Activated T-helper 17 cell treated with anti-CD3 and anti-CD28 coated beads, Interleukin-2, amount 50 U/mL, for 72 hours (primary cell): ENCODE measurements at regions not wholly inside any gene's neighbourhood (a gene's known extent, or its start where the extent isn't known, plus 50 kb on each side); places are given as distances from the start of the nearest gene placed in this dataset.

Source experiments
- ATAC-seq: fragments of 150-1000 bp; cut with Tn5 transposase; replicated peaks from 2 replicates; pipeline ENCODE4 v1.10.0; 2021; ENCODE audit warnings: mild to moderate bottlenecking, moderate library complexity
- H3K27ac Mint-ChIP-seq: one replicate; pipeline ENCODE4 v1.8.0; 2022; ENCODE audit warnings: mixed read lengths
- H3K27me3 Mint-ChIP-seq: one replicate; pipeline ENCODE4 v1.8.0; 2022; ENCODE audit warnings: mixed read lengths
- H3K36me3 Mint-ChIP-seq: one replicate; pipeline ENCODE4 v1.8.0; 2022; ENCODE audit warnings: low read depth, mild to moderate bottlenecking, mixed read lengths
- H3K4me1 Mint-ChIP-seq: one replicate; pipeline ENCODE4 v1.8.0; 2022; ENCODE audit warnings: mixed read lengths
- H3K4me3 Mint-ChIP-seq: one replicate; pipeline ENCODE4 v1.8.0; 2022; ENCODE audit warnings: mild to moderate bottlenecking, mixed read lengths
- H3K9me3 Mint-ChIP-seq: one replicate; pipeline ENCODE4 v1.8.0; 2022; ENCODE audit warnings: mixed read lengths

- ATAC-seq = no peak
- Mint-ChIP-seq H3K4me1 (no peaks in the 10 kb centered on the region), H3K9me3 (no peaks in the 10 kb centered on the region), H3K27me3 (peaks cover 17% of the 10 kb centered on the region), H3K4me3 (no peak overlapping the region), H3K27ac (no peak overlapping the region), H3K36me3 (no peaks in the 10 kb centered on the region)
Measured at GRCh38 chr10:61151059-61151458, 207.1 kb upstream of the RHOBTB1 start.

DNA sequence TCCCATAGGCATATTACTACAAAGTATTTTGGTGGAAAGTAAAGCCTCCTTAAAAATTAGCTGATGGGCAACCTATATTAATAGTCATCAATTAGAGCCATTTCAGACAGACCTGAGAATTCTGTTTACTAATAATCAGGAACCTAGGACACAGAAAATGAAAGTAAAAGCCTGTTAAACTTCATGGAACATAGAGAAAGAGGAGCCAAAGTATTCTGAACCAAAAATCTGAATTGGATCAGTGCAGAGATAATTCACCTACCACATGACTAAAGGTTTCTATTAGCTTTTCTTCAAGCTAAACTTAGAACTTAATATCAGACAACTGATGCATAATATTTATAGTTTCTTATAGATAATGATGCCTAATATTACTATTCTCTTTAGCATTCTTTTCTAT is 204.5 kb upstream of the RHOBTB1 start:
- Mint-ChIP-seq H3K27me3 (peaks cover 23% of the 10 kb centered on the region), H3K4me3 (no peak overlapping the region), H3K27ac (no peak overlapping the region), H3K36me3 (no peaks in the 10 kb centered on the region), H3K9me3 (no peaks in the 10 kb centered on the region), H3K4me1 (no peaks in the 10 kb centered on the region)
- ATAC-seq = no peak

GRCh38 chr10:61142987-61143386 is 199.0 kb upstream of the RHOBTB1 start:
- Mint-ChIP-seq H3K4me3 (no peak overlapping the region), H3K27me3 (peaks cover 20% of the 10 kb centered on the region), H3K4me1 (no peaks in the 10 kb centered on the region), H3K27ac (no peak overlapping the region), H3K9me3 (no peaks in the 10 kb centered on the region), H3K36me3 (no peaks in the 10 kb centered on the region)
- ATAC-seq = no peak

DNA sequence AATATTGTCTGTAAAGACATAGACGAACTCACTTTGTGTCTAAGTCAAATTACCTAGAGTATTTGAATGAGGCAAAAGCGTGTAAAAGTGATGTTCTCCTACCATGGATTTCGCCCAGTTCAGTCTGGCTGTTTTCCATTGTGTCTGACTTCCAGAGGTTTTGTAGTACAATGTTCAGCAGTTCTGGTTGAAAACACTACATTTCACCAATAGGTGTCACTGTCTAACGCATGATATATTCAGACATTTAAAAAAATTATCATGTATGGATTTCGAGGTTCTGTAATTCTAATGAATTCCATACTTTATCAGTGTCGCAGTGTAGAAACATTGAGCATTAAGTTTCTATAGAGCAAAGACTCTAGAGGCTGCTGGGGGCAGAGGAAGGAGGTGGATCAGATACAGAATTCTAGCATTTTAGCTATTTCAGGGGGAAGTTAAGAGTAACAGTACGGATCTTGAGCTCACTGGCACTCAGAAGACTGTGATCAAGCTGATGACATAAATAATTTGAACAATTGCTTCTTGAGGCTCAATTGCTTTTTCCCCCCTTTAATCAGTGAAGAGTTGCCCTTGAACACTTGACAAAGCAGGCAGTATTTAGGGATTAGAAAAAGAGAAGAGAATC is 196.9 kb upstream of the RHOBTB1 start:
- no peak overlapping the region for H3K27ac Mint-ChIP-seq
- H3K27me3 Mint-ChIP-seq = peaks cover 11% of the 10 kb centered on the region
- H3K36me3 Mint-ChIP-seq = no peaks in the 10 kb centered on the region
- H3K4me1 Mint-ChIP-seq = no peaks in the 10 kb centered on the region
- no peak overlapping the region for H3K4me3 Mint-ChIP-seq
- no peaks in the 10 kb centered on the region for H3K9me3 Mint-ChIP-seq
- ATAC-seq = no peak

DNA sequence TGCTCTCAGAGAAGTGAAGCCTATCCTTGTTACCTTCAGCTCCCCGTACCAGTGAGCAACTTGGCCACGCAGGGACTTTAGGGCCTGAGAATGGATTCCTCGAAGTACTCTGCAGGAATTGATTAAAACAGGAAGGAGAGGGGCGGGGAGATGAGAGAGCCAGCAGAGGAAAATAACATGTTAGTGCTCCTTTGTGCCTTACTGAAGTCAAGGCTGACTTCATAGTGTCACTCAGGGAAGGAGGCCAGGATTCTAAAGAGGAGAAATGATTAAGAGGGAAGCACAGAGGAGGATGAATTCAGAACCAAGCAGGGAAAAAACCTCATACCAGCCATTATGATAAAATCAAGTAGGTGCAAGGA is 195.6 kb upstream of the RHOBTB1 start:
- Mint-ChIP-seq H3K27me3 (peaks cover 3% of the 10 kb centered on the region), H3K4me1 (no peaks in the 10 kb centered on the region), H3K27ac (no peak overlapping the region), H3K36me3 (no peaks in the 10 kb centered on the region), H3K4me3 (no peak overlapping the region), H3K9me3 (no peaks in the 10 kb centered on the region)
- ATAC-seq = no peak

DNA sequence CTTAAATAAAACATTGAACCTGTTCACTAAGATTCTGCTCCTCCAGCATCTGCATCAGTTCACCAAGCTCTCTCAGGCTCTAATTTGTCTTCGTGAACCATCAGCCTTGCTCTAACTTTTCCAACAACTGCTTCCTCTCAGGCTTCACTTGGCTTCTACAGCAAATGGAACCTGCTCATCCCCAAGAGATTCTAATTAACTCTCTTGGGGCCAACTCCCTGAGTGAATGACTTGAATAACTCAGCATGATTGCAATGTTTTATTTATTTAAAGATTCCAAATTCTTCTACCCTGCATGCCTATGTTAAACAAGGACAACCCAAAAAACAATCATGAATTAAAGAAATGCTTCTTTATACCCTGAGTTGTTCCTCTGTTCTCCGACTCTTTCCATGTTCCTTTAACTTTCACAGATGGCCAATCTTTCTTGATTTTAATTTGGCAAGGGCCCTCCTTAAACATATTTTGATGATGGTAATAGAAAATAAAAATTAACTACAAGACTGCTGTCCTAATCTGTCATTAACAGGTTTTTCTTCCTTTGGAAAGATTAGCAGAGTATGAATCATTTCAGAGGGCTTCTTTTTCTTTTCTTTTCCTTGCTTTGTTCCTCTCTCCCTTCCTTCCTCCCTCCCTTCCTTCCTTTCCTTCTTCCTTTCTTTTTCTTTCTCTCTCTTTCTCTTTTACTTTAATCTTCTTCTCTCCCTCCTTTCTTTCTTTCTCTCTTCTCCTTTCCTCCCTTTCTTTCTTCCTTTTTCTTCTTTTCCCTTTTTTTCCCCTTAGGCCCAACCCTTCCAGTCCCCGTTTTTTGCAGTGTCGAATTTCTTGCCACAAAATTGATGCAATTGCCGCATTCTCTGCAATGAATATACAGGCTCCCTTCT is 195.0 kb upstream of the RHOBTB1 start:
- Mint-ChIP-seq H3K27me3 (peaks cover 3% of the 10 kb centered on the region), H3K27ac (no peak overlapping the region), H3K4me3 (no peak overlapping the region), H3K9me3 (no peaks in the 10 kb centered on the region), H3K4me1 (no peaks in the 10 kb centered on the region), H3K36me3 (no peaks in the 10 kb centered on the region)
- no peak for ATAC-seq

GRCh38 chr10:61136139-61136538 is 192.2 kb upstream of the RHOBTB1 start:
- H3K9me3 Mint-ChIP-seq = no peaks in the 10 kb centered on the region
- no peak overlapping the region for H3K4me3 Mint-ChIP-seq
- no peaks in the 10 kb centered on the region for H3K36me3 Mint-ChIP-seq
- no peak overlapping the region for H3K27ac Mint-ChIP-seq
- ATAC-seq = no peak
- H3K4me1 Mint-ChIP-seq = no peaks in the 10 kb centered on the region
- H3K27me3 Mint-ChIP-seq = peaks cover 3% of the 10 kb centered on the region

DNA sequence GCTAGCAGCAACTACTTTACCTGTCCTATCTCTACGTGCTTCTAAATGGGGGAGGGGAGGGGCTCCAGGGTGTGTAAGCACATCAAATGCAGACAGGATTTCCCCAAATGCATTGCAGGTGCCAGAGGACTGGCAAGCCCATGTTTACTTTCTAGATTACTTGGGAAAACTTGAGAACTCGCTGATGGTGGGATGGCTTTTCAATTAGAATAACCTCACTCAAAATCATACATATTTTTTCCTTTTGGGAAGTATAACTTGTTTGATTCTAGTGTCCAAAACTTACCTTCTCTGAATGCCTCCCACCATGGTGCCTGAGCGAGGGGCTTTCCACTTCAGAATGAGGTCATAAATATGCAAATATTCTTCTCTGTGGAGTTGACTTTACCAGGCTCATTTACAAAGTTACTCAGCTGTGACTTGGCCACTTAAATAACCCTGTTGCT is 191.3 kb upstream of the RHOBTB1 start:
- H3K36me3 Mint-ChIP-seq = no peaks in the 10 kb centered on the region
- no peak overlapping the region for H3K27ac Mint-ChIP-seq
- peaks cover 3% of the 10 kb centered on the region for H3K27me3 Mint-ChIP-seq
- H3K9me3 Mint-ChIP-seq = no peaks in the 10 kb centered on the region
- no peak overlapping the region for H3K4me3 Mint-ChIP-seq
- no peaks in the 10 kb centered on the region for H3K4me1 Mint-ChIP-seq
- ATAC-seq = no peak

- no peaks in the 10 kb centered on the region for H3K4me1 Mint-ChIP-seq
- no peak overlapping the region for H3K27ac Mint-ChIP-seq
- no peak overlapping the region for H3K4me3 Mint-ChIP-seq
- H3K36me3 Mint-ChIP-seq = no peaks in the 10 kb centered on the region
- H3K9me3 Mint-ChIP-seq = no peaks in the 10 kb centered on the region
- H3K27me3 Mint-ChIP-seq = peaks cover 5% of the 10 kb centered on the region
- no peak for ATAC-seq
Measured at GRCh38 chr10:61130366-61130765, 186.4 kb upstream of the RHOBTB1 start.

DNA sequence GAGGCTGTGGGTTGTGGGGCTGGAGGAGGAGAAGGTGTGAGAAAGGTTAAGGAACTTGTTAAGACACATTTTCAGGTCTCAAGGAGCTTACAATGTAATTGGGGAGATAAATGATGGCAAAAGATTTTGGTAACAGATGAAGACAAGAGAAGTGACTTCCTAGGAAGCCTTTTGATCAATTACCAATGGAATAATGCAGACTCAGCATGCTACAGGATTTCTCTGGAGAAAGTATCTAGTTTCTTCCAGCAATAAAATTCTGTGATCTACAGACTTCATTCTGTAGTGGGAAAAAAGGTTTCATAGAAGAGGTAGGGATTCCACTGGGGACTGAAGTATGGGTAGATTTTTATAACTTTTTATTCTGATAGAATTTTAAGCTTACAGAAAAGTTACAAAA is 184.2 kb upstream of the RHOBTB1 start:
- H3K4me1 Mint-ChIP-seq = no peaks in the 10 kb centered on the region
- H3K27me3 Mint-ChIP-seq = peaks cover 10% of the 10 kb centered on the region
- H3K27ac Mint-ChIP-seq = no peak overlapping the region
- H3K4me3 Mint-ChIP-seq = no peak overlapping the region
- no peak for ATAC-seq
- no peaks in the 10 kb centered on the region for H3K36me3 Mint-ChIP-seq
- no peaks in the 10 kb centered on the region for H3K9me3 Mint-ChIP-seq

DNA sequence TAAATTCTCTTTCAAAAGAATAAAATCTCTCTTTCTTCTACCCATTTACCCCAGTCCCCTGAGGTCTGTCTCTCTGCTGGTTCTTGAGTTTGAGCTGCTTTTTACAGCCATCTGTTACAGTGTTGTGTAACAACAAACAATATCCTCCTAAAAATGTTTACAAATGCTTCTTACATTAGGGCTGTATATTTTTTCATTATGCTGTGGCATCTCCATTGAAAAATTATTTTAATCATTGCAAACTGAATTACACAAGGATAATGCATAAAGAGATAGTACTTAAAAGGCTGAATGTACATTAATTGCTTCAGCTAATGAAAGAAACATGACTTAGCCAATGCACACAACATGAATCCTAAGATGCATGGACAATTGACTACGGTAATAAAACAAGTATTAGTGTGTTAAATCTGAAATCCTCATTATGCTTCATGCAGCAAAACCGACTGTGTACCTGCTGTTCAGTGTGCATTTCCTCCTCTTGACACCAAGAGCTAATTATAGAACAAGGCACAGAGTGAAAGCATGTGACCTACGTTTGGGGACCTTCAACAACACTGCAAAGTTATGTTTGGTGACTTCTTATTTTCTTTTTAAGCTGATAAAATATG is 181.7 kb upstream of the RHOBTB1 start:
- Mint-ChIP-seq H3K4me1 (no peaks in the 10 kb centered on the region), H3K9me3 (no peaks in the 10 kb centered on the region), H3K27me3 (peaks cover 10% of the 10 kb centered on the region), H3K36me3 (no peaks in the 10 kb centered on the region), H3K4me3 (no peak overlapping the region), H3K27ac (no peak overlapping the region)
- no peak for ATAC-seq

DNA sequence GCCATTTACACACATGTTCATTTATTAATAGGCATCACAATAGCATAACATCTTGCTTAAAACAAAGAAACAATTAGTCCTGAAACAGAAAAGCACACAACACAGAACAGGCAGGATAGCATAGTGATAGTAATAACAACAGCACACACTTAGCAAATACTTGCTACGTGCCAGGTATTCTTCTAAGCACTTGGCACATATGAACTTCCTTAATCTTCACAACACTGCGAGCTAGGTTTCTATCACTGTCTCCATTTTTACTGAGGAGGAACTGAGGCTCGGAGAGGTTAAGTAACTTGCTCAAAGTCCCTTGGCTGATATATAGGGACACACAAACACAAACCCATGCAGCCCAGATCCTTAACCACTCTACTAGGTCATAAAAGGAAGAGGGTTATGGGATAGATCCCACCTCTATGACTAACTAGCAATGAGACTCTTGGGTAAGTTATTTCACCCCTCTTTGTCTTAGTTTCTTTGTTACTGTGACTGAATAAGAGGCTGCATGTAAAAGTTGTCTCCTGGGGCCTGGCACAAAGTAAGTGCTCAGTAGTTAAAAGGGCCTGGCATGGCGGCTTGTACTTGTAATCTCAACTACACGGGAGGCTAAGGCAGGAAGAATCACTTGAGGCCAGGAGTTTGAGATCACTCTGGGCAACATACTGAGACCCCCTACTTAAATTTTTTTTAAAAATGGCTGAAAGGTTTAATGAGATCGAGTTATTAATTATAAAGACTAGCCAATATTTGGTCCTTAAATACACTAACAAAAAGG is 181.0 kb upstream of the RHOBTB1 start:
- Mint-ChIP-seq H3K4me3 (no peak overlapping the region), H3K27ac (no peak overlapping the region), H3K9me3 (no peaks in the 10 kb centered on the region), H3K36me3 (no peaks in the 10 kb centered on the region), H3K4me1 (no peaks in the 10 kb centered on the region), H3K27me3 (peaks cover 10% of the 10 kb centered on the region)
- ATAC-seq = no peak

- Mint-ChIP-seq H3K36me3 (no peaks in the 10 kb centered on the region), H3K9me3 (no peaks in the 10 kb centered on the region), H3K4me1 (no peaks in the 10 kb centered on the region), H3K27ac (no peak overlapping the region), H3K4me3 (no peak overlapping the region), H3K27me3 (peaks cover 5% of the 10 kb centered on the region)
- ATAC-seq = no peak
Measured at GRCh38 chr10:61120805-61121204, 176.8 kb upstream of the RHOBTB1 start.

DNA sequence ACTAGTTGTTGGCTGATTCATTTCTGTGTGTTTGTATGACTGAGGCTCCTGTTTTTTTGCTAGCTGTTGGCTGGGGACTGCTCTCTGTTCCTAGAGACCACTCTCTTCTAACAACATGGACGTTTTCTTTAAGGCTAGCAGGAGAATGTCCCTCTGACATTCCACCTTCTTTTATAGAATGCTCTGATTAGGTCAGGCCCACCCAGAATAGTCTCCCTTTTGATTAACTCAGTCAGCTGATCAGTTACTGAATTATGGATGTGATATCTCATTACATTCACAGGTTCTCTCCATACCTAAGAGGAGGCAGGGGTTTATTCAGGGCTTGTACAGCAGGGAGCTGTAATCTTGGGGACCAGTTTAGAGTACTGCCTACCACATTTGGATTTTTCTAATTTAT is 175.6 kb upstream of the RHOBTB1 start:
- H3K27ac Mint-ChIP-seq = no peak overlapping the region
- no peaks in the 10 kb centered on the region for H3K4me1 Mint-ChIP-seq
- peaks cover 5% of the 10 kb centered on the region for H3K27me3 Mint-ChIP-seq
- H3K9me3 Mint-ChIP-seq = no peaks in the 10 kb centered on the region
- H3K36me3 Mint-ChIP-seq = no peaks in the 10 kb centered on the region
- no peak for ATAC-seq
- H3K4me3 Mint-ChIP-seq = no peak overlapping the region
